HG02610 (cell line): ENCODE measurements at regions not wholly inside any gene's neighbourhood (a gene's known extent, or its start where the extent isn't known, plus 50 kb on each side); places are given as distances from the start of the nearest gene placed in this dataset.
"Not testable (repeated sequence)": the region's sequence is repeated elsewhere in the genome, so short reads cannot be mapped to it uniquely, and the experiment has no call there.

ENCODE experiments used
- ATAC-seq: cut with Tn5 transposase; IDR thresholded peaks from one replicate; pipeline ENCODE4 v1.9.1; 2021; ENCODE audit warnings: mild to moderate bottlenecking, moderate library complexity; ENCODE audit not compliant: unreplicated experiment

GRCh38 chr5:118095115-118095514 is 893.2 kb downstream of the DTWD2 start:
- no peak for ATAC-seq

GRCh38 chr5:118088448-118088847 is 899.9 kb downstream of the DTWD2 start:
- ATAC-seq, result no peak

GRCh38 chr5:118076490-118076889 is 911.9 kb downstream of the DTWD2 start:
- no peak for ATAC-seq

- ATAC-seq, result no peak
Observed at GRCh38 chr5:118070041-118070440, 918.3 kb downstream of the DTWD2 start.

GRCh38 chr5:118069452-118069851 is 918.9 kb downstream of the DTWD2 start:
- no peak for ATAC-seq

GRCh38 chr5:118068886-118069285 is 919.5 kb downstream of the DTWD2 start:
- ATAC-seq, result no peak

GRCh38 chr5:118063836-118064235 is 924.5 kb downstream of the DTWD2 start:
- not testable (repeated sequence) for ATAC-seq

- ATAC-seq, result no peak
Observed at GRCh38 chr5:118060833-118061232, 927.5 kb downstream of the DTWD2 start.

- ATAC-seq, result no peak
Observed at GRCh38 chr5:118052503-118052902, 935.8 kb downstream of the DTWD2 start.

- no peak for ATAC-seq
Observed at GRCh38 chr5:118044169-118044568, 944.2 kb downstream of the DTWD2 start.

- no peak for ATAC-seq
Observed at GRCh38 chr5:118043531-118043930, 944.8 kb downstream of the DTWD2 start.

GRCh38 chr5:118042076-118042475 is 946.3 kb downstream of the DTWD2 start:
- ATAC-seq, result no peak

GRCh38 chr5:118040496-118040895 is 947.9 kb downstream of the DTWD2 start:
- no peak for ATAC-seq

GRCh38 chr5:118033686-118034338 is 954.5 kb downstream of the DTWD2 start:
- no peak for ATAC-seq

- ATAC-seq, result no peak
Observed at GRCh38 chr5:118029807-118030206, 958.5 kb downstream of the DTWD2 start.

GRCh38 chr5:118022062-118022461 is 966.3 kb downstream of the DTWD2 start:
- no peak for ATAC-seq

- no peak for ATAC-seq
Observed at GRCh38 chr5:118017536-118017935, 970.8 kb downstream of the DTWD2 start.

- no peak for ATAC-seq
Observed at GRCh38 chr5:118016396-118016795, 972.0 kb downstream of the DTWD2 start.

GRCh38 chr5:118015511-118015910 is 972.8 kb downstream of the DTWD2 start:
- no peak for ATAC-seq

- no peak for ATAC-seq
Observed at GRCh38 chr5:118009741-118010297, 978.5 kb downstream of the DTWD2 start.

- no peak for ATAC-seq
Observed at GRCh38 chr5:118008779-118009178, 979.6 kb downstream of the DTWD2 start.

- no peak for ATAC-seq
Observed at GRCh38 chr5:118007262-118007661, 981.1 kb downstream of the DTWD2 start.

- no peak for ATAC-seq
Observed at GRCh38 chr5:118006219-118006618, 982.1 kb downstream of the DTWD2 start.
